ENCODE measurements at regions not wholly inside any gene's neighbourhood (a gene's known extent, or its start where the extent isn't known, plus 50 kb on each side); places are given as distances from the start of the nearest gene placed in this dataset.

DNA sequence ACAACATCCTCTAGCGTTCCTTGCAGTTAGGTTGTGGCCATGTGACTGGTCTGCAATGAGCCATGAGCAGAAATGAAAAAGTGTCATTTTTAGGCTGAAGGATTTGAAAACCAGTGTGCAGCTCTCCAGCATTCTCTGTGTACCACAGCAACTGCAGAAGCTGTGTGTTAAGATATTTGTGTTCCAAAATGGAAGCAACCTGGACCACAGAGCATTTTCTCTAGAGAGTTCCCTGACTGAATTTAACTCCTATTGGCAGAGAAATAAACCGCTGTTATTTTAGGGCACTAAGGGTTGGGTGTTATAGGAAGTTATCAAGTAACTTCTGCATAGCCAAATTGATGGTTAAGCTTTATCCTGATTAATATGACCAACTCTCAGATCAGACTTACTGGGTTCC, 257.2 kb upstream of the THUMPD2 start:
- TF ChIP-seq, protein P1, sequence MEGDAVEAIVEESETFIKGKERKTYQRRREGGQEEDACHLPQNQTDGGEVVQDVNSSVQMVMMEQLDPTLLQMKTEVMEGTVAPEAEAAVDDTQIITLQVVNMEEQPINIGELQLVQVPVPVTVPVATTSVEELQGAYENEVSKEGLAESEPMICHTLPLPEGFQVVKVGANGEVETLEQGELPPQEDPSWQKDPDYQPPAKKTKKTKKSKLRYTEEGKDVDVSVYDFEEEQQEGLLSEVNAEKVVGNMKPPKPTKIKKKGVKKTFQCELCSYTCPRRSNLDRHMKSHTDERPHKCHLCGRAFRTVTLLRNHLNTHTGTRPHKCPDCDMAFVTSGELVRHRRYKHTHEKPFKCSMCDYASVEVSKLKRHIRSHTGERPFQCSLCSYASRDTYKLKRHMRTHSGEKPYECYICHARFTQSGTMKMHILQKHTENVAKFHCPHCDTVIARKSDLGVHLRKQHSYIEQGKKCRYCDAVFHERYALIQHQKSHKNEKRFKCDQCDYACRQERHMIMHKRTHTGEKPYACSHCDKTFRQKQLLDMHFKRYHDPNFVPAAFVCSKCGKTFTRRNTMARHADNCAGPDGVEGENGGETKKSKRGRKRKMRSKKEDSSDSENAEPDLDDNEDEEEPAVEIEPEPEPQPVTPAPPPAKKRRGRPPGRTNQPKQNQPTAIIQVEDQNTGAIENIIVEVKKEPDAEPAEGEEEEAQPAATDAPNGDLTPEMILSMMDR (conservative IDR thresholded peaks at IDR 0.05 in 1 of 2, IDR thresholded peaks at IDR 0.05 in 1 of 2; ENCODE audit: low read depth in 1 of 2, low read length in 2 of 2), result no peak
- no peak for TF ChIP-seq EZH2 (IDR thresholded peaks at IDR 0.05; ENCODE audit: low read length, missing control alignments)

Data from fibroblast of lung (primary cell).